CD4-positive, alpha-beta T cell (primary cell): ENCODE measurements at regions not wholly inside any gene's neighbourhood (a gene's known extent, or its start where the extent isn't known, plus 50 kb on each side); places are given as distances from the start of the nearest gene placed in this dataset.

ENCODE experiments used
- ATAC-seq: fragments of 200-7000 bp; cut with Tn5 transposase; one replicate; pipeline ENCODE4 v1.10.0; 2022; ENCODE audit warnings: mild to moderate bottlenecking; ENCODE audit not compliant: poor library complexity
- CTCF ChIA-PET: fragments of 350-600 bp; sonication (Branson Sonifier 250); formaldehyde crosslinking; loops from one replicate; lab custom pipeline; 2021; ENCODE audit warnings: antibody characterized with exemption, inconsistent platforms; lab: Charles Lee
- POLR2A ChIA-PET: fragments of 350-600 bp; sonication (Branson Sonifier 250); formaldehyde crosslinking; loops from one replicate; lab custom pipeline; 2021; ENCODE audit warnings: antibody characterized with exemption, inconsistent platforms; lab: Charles Lee
- DNase-seq, 14 experiments: peaks; one replicate each; pipeline ENCODE4 v3.0.0-alpha.2; 2013 to 2020; ENCODE audit warnings: mixed read lengths in 2 of 14
- H3K27ac ChIP-seq, 2 donors: one replicate each; pipeline versions ENCODE4 v1.5.1 to v1.7.0; 2013; ENCODE audit warnings: low read length in 2 of 2, low read depth in 1 of 2, mild to moderate bottlenecking in 1 of 2
- H3K27me3 ChIP-seq, 2 experiments: 1 replicate in 1 of 2; 2 replicates in 1 of 2; pipeline versions ENCODE4 v1.6.1 to v1.7.0; 2013; ENCODE audit warnings: low read length in 2 of 2, control low read depth in 1 of 2, mild to moderate bottlenecking in 1 of 2, moderate library complexity in 1 of 2; ENCODE audit not compliant: insufficient read depth in 2 of 2, control insufficient read depth in 1 of 2
- H3K36me3 ChIP-seq: one replicate; pipeline ENCODE4 v1.6.1; 2013; ENCODE audit warnings: low read length, control low read depth; ENCODE audit not compliant: insufficient read depth
- H3K4me1 ChIP-seq: one replicate; pipeline ENCODE4 v1.6.1; 2013; ENCODE audit warnings: low read length, control low read depth; ENCODE audit not compliant: insufficient read depth
- H3K4me3 ChIP-seq: one replicate; pipeline ENCODE4 v1.5.1; 2013; ENCODE audit warnings: mild to moderate bottlenecking, low read length, moderate library complexity
- H3K9me3 ChIP-seq, 2 experiments: 1 replicate in 1 of 2; 2 replicates in 1 of 2; pipeline versions ENCODE4 v1.6.1 to v1.7.0; 2013; ENCODE audit warnings: low read length in 2 of 2, mild to moderate bottlenecking in 2 of 2, control low read depth in 1 of 2, moderate library complexity in 1 of 2; ENCODE audit not compliant: control insufficient read depth in 1 of 2, insufficient read depth in 1 of 2
- H3K27ac Mint-ChIP-seq: one replicate; pipeline ENCODE4 v1.8.0; 2020; ENCODE audit warnings: mixed read lengths
- H3K27me3 Mint-ChIP-seq: one replicate; pipeline ENCODE4 v1.8.0; 2021; ENCODE audit warnings: mixed read lengths
- H3K36me3 Mint-ChIP-seq: one replicate; pipeline ENCODE4 v1.8.0; 2021; ENCODE audit warnings: low read depth, mixed read lengths
- H3K4me1 Mint-ChIP-seq: one replicate; pipeline ENCODE4 v1.8.0; 2021; ENCODE audit warnings: low read depth, mixed read lengths
- H3K4me3 Mint-ChIP-seq: one replicate; pipeline ENCODE4 v1.8.0; 2020; ENCODE audit warnings: mild to moderate bottlenecking, mixed read lengths
- H3K9me3 Mint-ChIP-seq: one replicate; pipeline ENCODE4 v1.8.0; 2020; ENCODE audit warnings: mixed read lengths
- intact Hi-C, 2 experiments: fragments of 100-400 bp; cut with DNase I in 1 of 2; cut with micrococcal nuclease in 1 of 2; formaldehyde crosslinking; loops; one replicate each; pipeline versions ENCODE4 v1.15.1 to v1.9.0; 2023 to 2025; cut with DNase I, micrococcal nuclease
- TF ChIP-seq, protein P1 (sequence below): fragments of 200-600 bp; IDR thresholded peaks from one replicate; pipeline ENCODE4 v1.8.0; 2022; ENCODE audit warnings: antibody characterized with exemption, mild to moderate bottlenecking

DNA sequence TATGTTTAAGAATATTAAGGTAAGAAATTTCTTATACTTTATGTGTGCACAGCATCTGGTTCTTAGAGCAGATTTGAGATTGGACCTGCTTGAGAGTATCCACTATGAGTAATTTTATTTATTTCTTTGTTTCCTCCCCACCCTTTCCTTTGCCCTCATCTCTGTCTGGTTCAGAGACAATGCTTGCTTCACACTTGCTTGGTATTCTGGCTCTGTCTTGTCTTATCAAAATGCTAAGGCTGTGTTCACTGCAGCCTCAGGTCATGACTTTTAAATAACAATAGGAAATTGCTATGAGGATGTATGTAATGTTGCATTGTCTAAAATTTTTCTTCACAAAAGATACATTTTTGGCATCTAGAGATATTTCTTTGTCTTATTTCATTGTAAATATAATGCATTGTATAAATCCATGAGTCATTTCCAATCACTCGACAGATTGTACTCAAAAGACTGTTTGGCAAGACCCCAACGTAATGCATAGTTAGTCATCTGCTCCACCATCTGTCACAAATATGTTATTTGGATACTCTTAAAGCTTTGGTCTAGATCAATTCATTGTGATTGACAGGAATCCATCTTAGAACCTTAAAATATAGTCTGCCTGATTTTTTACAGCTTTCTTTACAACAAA is 395.7 kb downstream of the AASDHPPT start:
- ATAC-seq (no peak), DNase-seq (no peak)
- Histone ChIP-seq H3K9me3 (no peaks in the 10 kb centered on the region), H3K4me1 (no peaks in the 10 kb centered on the region), H3K27ac (no peak overlapping the region), H3K4me3 (no peak overlapping the region), H3K36me3 (no peaks in the 10 kb centered on the region), H3K27me3 (no peaks in the 10 kb centered on the region)
- no peak overlapping the region for H3K4me3 Mint-ChIP-seq
- no peaks in the 10 kb centered on the region for H3K4me1 Mint-ChIP-seq
- TF ChIP-seq, protein P1, sequence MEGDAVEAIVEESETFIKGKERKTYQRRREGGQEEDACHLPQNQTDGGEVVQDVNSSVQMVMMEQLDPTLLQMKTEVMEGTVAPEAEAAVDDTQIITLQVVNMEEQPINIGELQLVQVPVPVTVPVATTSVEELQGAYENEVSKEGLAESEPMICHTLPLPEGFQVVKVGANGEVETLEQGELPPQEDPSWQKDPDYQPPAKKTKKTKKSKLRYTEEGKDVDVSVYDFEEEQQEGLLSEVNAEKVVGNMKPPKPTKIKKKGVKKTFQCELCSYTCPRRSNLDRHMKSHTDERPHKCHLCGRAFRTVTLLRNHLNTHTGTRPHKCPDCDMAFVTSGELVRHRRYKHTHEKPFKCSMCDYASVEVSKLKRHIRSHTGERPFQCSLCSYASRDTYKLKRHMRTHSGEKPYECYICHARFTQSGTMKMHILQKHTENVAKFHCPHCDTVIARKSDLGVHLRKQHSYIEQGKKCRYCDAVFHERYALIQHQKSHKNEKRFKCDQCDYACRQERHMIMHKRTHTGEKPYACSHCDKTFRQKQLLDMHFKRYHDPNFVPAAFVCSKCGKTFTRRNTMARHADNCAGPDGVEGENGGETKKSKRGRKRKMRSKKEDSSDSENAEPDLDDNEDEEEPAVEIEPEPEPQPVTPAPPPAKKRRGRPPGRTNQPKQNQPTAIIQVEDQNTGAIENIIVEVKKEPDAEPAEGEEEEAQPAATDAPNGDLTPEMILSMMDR, result no peak
- CTCF ChIA-PET, result no interaction called here
- no peaks in the 10 kb centered on the region for H3K36me3 Mint-ChIP-seq
- POLR2A ChIA-PET, result no interaction called here
- no peaks in the 10 kb centered on the region for H3K27me3 Mint-ChIP-seq
- no peak overlapping the region for H3K27ac Mint-ChIP-seq
- peaks cover 5% of the 10 kb centered on the region for H3K9me3 Mint-ChIP-seq
- intact Hi-C loops, result no loop called here

DNA sequence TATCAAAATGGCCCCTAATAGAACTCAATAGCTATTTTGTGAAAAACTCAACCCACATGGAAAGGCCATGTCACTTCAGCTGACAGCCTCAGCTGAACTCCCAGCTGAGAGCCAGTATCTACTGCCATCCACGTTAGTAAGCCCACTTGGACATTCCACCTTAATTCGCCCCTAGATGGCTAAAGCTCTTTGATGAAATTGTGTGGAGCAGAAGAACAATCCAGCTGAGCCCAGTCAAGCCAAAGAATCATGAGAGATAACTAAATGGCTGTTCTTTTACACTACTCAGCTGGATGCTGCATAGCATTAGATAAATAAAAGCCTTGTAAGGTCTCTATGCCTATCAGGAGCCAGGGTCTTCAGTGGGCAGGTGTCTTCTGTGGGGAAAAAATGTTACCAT is 396.8 kb downstream of the AASDHPPT start:
- H3K4me3 Mint-ChIP-seq, result no peak overlapping the region
- H3K4me1 Mint-ChIP-seq, result no peaks in the 10 kb centered on the region
- H3K27ac Mint-ChIP-seq, result no peak overlapping the region
- no peaks in the 10 kb centered on the region for H3K27me3 ChIP-seq
- no peak for ATAC-seq
- no peaks in the 10 kb centered on the region for H3K4me1 ChIP-seq
- TF ChIP-seq, protein P1, result no peak
- intact Hi-C loops, result no loop called here
- no peak overlapping the region for H3K27ac ChIP-seq
- DNase-seq, result no peak
- POLR2A ChIA-PET, result interaction anchor here (0.7 kb wide), 1 partner anchor 933 kb away, joined by 3 read pairs; no protein-coding TSS in a partner anchor
- H3K9me3 ChIP-seq, result no peaks in the 10 kb centered on the region
- H3K36me3 Mint-ChIP-seq, result no peaks in the 10 kb centered on the region
- H3K9me3 Mint-ChIP-seq, result peaks cover 5% of the 10 kb centered on the region
- CTCF ChIA-PET, result no interaction called here
- no peak overlapping the region for H3K4me3 ChIP-seq
- H3K36me3 ChIP-seq, result no peaks in the 10 kb centered on the region
- H3K27me3 Mint-ChIP-seq, result no peaks in the 10 kb centered on the region

DNA sequence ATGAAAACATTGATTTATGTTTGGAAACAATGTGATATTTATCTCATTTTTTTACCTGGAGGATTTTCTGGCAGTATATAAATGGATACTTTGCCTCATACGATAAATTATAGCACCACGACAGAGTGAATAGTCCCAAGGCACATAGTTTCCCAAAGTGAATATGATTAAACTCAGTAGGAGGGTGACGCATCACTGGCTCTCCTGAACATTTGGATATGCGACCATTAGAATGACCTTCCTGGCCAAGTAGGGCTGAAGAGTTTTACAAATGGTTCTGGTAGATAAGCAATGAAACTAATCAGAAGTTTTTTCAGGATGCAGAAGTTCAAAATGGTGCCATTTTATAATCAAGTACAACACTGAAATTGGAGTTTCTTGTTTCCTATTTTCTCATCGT is 397.7 kb downstream of the AASDHPPT start:
- H3K4me1 Mint-ChIP-seq, result no peaks in the 10 kb centered on the region
- no peaks in the 10 kb centered on the region for H3K27me3 ChIP-seq
- POLR2A ChIA-PET, result no interaction called here
- no peaks in the 10 kb centered on the region for H3K4me1 ChIP-seq
- H3K4me3 ChIP-seq, result no peak overlapping the region
- H3K9me3 Mint-ChIP-seq, result peaks cover 5% of the 10 kb centered on the region
- DNase-seq (no peak), ATAC-seq (no peak)
- TF ChIP-seq, protein P1, result no peak
- H3K36me3 ChIP-seq, result no peaks in the 10 kb centered on the region
- CTCF ChIA-PET, result no interaction called here
- H3K27me3 Mint-ChIP-seq, result no peaks in the 10 kb centered on the region
- H3K27ac ChIP-seq, result no peak overlapping the region
- intact Hi-C loops, result no loop called here
- H3K4me3 Mint-ChIP-seq, result no peak overlapping the region
- no peaks in the 10 kb centered on the region for H3K9me3 ChIP-seq
- H3K27ac Mint-ChIP-seq, result no peak overlapping the region
- H3K36me3 Mint-ChIP-seq, result no peaks in the 10 kb centered on the region
